ENCODE measurements at regions not wholly inside any gene's neighbourhood (a gene's known extent, or its start where the extent isn't known, plus 50 kb on each side); places are given as distances from the start of the nearest gene placed in this dataset.

GRCh38 chr9:83151627-83152137 lies 88.7 kb upstream of the RASEF start (continued):
- no peak for TF ChIP-seq ZBTB4 (CRISPR knock-in tag; IDR thresholded peaks at IDR 0.05)
- no peak for TF ChIP-seq BACH1 (IDR thresholded peaks at IDR 0.05; ENCODE audit: borderline replicate concordance)
- TF ChIP-seq BRCA1 (IDR thresholded peaks at IDR 0.05; ENCODE audit: low read depth, low read length), result no peak
- no peak for TF ChIP-seq ATF7 (IDR thresholded peaks at IDR 0.05; ENCODE audit: low read depth)
- no peak for TF ChIP-seq MEF2B (IDR thresholded peaks at IDR 0.05; ENCODE audit: partially characterized antibody, poor library complexity, severe bottlenecking)
- TF ChIP-seq SMARCA5 (IDR thresholded peaks at IDR 0.05), result no peak
- no peak for TF ChIP-seq NFYB (IDR thresholded peaks at IDR 0.05; ENCODE audit: insufficient read depth, low read depth, low read length)
- TF ChIP-seq REST (IDR thresholded peaks at IDR 0.05; ENCODE audit: low read depth, low read length), result no peak

Data from GM12878 (cell line).